WTC11 (cell line): ENCODE measurements at regions not wholly inside any gene's neighbourhood (a gene's known extent, or its start where the extent isn't known, plus 50 kb on each side); places are given as distances from the start of the nearest gene placed in this dataset.

Experiments
- ATAC-seq: fragments of 200-7000 bp; cut with Tn5 transposase; 2 replicates; pipeline ENCODE4 v1.10.0; 2021; ENCODE audit warnings: mild to moderate bottlenecking, moderate library complexity
- CTCF ChIA-PET: fragments of 300-600 bp; sonication (Branson Sonifier 250); formaldehyde crosslinking; loops from one replicate; lab custom pipeline; 2021; ENCODE audit warnings: antibody characterized with exemption; lab: Charles Lee
- POLR2A ChIA-PET: fragments of 350-600 bp; sonication (Branson Sonifier 250); formaldehyde crosslinking; loops from one replicate; lab custom pipeline; 2021; ENCODE audit warnings: antibody characterized with exemption; lab: Charles Lee
- DNase-seq: peaks from one replicate; pipeline ENCODE4 v3.0.0; 2021; ENCODE audit warnings: low spot score
- H3K27ac Mint-ChIP-seq: 2 replicates; pipeline ENCODE4 v1.8.0; 2021; ENCODE audit warnings: mixed read lengths
- H3K27me3 Mint-ChIP-seq: 2 replicates; pipeline ENCODE4 v1.8.0; 2021; ENCODE audit warnings: low read depth, mild to moderate bottlenecking, moderate library complexity, mixed read lengths
- H3K36me3 Mint-ChIP-seq: 2 replicates; pipeline ENCODE4 v1.8.0; 2021; ENCODE audit warnings: mixed read lengths
- H3K4me1 Mint-ChIP-seq: 2 replicates; pipeline ENCODE4 v1.8.0; 2022; ENCODE audit warnings: mixed read lengths
- H3K4me3 Mint-ChIP-seq: 2 replicates; pipeline ENCODE4 v1.8.0; 2021; ENCODE audit warnings: mild to moderate bottlenecking, moderate library complexity, mixed read lengths
- H3K9me3 Mint-ChIP-seq: 2 replicates; pipeline ENCODE4 v1.8.0; 2021; ENCODE audit warnings: mixed read lengths
- ESRRA ChIP-seq: sonication (generic); formaldehyde crosslinking; IDR thresholded peaks from 2 replicates; pipeline ENCODE4 v1.8.1; 2022; ENCODE audit warnings: mild to moderate bottlenecking, missing genetic modification reagents, borderline replicate concordance
- FOXK1 ChIP-seq: sonication (generic); formaldehyde crosslinking; IDR thresholded peaks from 2 replicates; pipeline ENCODE4 v1.8.0; 2022; ENCODE audit warnings: mild to moderate bottlenecking, moderate library complexity, missing genetic modification reagents
- GABPB1 ChIP-seq: sonication (generic); formaldehyde crosslinking; IDR thresholded peaks from 2 replicates; pipeline ENCODE4 v1.8.1; 2023; ENCODE audit warnings: mild to moderate bottlenecking, missing genetic modification reagents
- MXD4 ChIP-seq: fragments of 250-450 bp; sonication (Bioruptor Pico); IDR thresholded peaks from 2 replicates; pipeline ENCODE4 v1.8.0; 2021; ENCODE audit warnings: mild to moderate bottlenecking, moderate library complexity, borderline replicate concordance
- MYBL2 ChIP-seq: sonication (generic); formaldehyde crosslinking; IDR thresholded peaks from 2 replicates; pipeline ENCODE4 v1.8.1; 2023; ENCODE audit warnings: mild to moderate bottlenecking, moderate library complexity, missing genetic modification reagents
- NFE2L1 ChIP-seq: sonication (generic); formaldehyde crosslinking; IDR thresholded peaks from 2 replicates; pipeline ENCODE4 v1.8.1; 2023; ENCODE audit warnings: missing genetic modification reagents
- SMAD4 ChIP-seq: sonication (generic); formaldehyde crosslinking; IDR thresholded peaks from 2 replicates; pipeline ENCODE4 v1.8.0; 2022; ENCODE audit warnings: mild to moderate bottlenecking, missing genetic modification reagents
- ZNF416 ChIP-seq: fragments of 250-450 bp; sonication (Bioruptor Pico); IDR thresholded peaks from 2 replicates; pipeline ENCODE4 v1.9.0; 2021; ENCODE audit warnings: mild to moderate bottlenecking, inconsistent platforms
- TF ChIP-seq, protein P1 (sequence below): sonication (generic); formaldehyde crosslinking; IDR thresholded peaks from 2 replicates; pipeline ENCODE4 v1.8.1; 2022; ENCODE audit warnings: low read depth, missing genetic modification reagents, borderline replicate concordance
- TF ChIP-seq, protein P2 (sequence below): sonication (generic); formaldehyde crosslinking; IDR thresholded peaks from 2 replicates; pipeline ENCODE4 v1.8.1; 2023; ENCODE audit warnings: mild to moderate bottlenecking, missing genetic modification reagents
- TF ChIP-seq, protein P3 (sequence below): sonication (generic); formaldehyde crosslinking; IDR thresholded peaks from 2 replicates; pipeline ENCODE4 v1.8.0; 2023; ENCODE audit warnings: missing genetic modification reagents, mild to moderate bottlenecking, borderline replicate concordance
- TF ChIP-seq, protein P4 (sequence below): sonication (generic); formaldehyde crosslinking; IDR thresholded peaks from 2 replicates; pipeline ENCODE4 v1.8.0; 2022; ENCODE audit warnings: mild to moderate bottlenecking, missing genetic modification reagents
- TF ChIP-seq, protein P5 (sequence below): fragments of 250-450 bp; sonication (Bioruptor Pico); IDR thresholded peaks from 2 replicates; pipeline ENCODE4 v1.9.0; 2021; ENCODE audit warnings: mild to moderate bottlenecking, borderline replicate concordance
- TF ChIP-seq, protein P6 (sequence below): sonication (generic); formaldehyde crosslinking; IDR thresholded peaks from 2 replicates; pipeline ENCODE4 v1.8.1; 2022; ENCODE audit warnings: mild to moderate bottlenecking, missing genetic modification reagents, moderate library complexity, borderline replicate concordance
- TF ChIP-seq, protein P7 (sequence below): sonication (generic); formaldehyde crosslinking; IDR thresholded peaks from 2 replicates; pipeline ENCODE4 v1.8.0; 2023; ENCODE audit warnings: missing genetic modification reagents
- TF ChIP-seq, protein P8 (sequence below): sonication (generic); formaldehyde crosslinking; IDR thresholded peaks from 2 replicates; pipeline ENCODE4 v1.8.0; 2022; ENCODE audit warnings: mild to moderate bottlenecking, missing genetic modification reagents

DNA sequence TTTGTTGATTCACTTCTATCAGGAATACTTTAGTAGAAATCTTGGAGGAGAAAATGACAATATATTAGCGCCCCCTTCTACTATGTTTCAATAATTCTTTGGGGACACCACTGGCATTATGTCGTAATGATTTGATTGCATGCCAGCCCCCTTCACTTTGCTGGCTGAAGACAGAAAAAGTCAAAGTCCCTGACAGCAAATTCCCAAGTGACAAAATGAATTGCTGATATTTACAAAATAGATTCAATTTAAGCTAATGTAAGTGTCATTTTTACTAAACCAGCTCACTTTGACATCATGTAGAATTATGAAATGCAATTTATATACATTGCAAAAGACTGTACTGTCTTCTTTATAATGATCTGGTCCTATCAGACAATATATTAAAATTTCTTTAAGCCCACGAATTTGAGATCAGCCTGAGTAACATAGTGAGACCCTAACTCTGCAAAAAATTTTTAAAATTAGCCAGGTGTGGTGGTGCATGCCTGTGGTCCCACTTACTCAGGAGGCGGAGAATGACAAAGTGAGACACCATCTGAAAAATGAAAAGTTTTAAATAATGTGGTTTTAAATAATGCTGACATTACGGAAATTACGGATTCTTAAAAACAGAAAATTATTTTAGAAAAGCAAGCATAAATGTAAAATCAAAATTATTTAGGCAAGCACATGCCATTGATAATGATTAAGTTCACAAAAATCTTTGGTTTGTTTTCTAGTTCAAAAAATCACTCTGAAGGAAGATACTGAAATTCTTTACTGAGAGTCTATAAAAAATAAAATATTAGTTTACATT is 520.1 kb upstream of the PKDCC start:
- Mint-ChIP-seq H3K4me3 (no peak overlapping the region), H3K4me1 (peaks cover 9% of the 10 kb centered on the region), H3K27ac (no peak overlapping the region)
- TF ChIP-seq, protein P1, sequence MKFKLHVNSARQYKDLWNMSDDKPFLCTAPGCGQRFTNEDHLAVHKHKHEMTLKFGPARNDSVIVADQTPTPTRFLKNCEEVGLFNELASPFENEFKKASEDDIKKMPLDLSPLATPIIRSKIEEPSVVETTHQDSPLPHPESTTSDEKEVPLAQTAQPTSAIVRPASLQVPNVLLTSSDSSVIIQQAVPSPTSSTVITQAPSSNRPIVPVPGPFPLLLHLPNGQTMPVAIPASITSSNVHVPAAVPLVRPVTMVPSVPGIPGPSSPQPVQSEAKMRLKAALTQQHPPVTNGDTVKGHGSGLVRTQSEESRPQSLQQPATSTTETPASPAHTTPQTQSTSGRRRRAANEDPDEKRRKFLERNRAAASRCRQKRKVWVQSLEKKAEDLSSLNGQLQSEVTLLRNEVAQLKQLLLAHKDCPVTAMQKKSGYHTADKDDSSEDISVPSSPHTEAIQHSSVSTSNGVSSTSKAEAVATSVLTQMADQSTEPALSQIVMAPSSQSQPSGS (CRISPR knock-in tag) = no peak
- TF ChIP-seq, protein P2, sequence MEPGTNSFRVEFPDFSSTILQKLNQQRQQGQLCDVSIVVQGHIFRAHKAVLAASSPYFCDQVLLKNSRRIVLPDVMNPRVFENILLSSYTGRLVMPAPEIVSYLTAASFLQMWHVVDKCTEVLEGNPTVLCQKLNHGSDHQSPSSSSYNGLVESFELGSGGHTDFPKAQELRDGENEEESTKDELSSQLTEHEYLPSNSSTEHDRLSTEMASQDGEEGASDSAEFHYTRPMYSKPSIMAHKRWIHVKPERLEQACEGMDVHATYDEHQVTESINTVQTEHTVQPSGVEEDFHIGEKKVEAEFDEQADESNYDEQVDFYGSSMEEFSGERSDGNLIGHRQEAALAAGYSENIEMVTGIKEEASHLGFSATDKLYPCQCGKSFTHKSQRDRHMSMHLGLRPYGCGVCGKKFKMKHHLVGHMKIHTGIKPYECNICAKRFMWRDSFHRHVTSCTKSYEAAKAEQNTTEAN (CRISPR knock-in tag) = no peak
- TF ChIP-seq, protein P3, sequence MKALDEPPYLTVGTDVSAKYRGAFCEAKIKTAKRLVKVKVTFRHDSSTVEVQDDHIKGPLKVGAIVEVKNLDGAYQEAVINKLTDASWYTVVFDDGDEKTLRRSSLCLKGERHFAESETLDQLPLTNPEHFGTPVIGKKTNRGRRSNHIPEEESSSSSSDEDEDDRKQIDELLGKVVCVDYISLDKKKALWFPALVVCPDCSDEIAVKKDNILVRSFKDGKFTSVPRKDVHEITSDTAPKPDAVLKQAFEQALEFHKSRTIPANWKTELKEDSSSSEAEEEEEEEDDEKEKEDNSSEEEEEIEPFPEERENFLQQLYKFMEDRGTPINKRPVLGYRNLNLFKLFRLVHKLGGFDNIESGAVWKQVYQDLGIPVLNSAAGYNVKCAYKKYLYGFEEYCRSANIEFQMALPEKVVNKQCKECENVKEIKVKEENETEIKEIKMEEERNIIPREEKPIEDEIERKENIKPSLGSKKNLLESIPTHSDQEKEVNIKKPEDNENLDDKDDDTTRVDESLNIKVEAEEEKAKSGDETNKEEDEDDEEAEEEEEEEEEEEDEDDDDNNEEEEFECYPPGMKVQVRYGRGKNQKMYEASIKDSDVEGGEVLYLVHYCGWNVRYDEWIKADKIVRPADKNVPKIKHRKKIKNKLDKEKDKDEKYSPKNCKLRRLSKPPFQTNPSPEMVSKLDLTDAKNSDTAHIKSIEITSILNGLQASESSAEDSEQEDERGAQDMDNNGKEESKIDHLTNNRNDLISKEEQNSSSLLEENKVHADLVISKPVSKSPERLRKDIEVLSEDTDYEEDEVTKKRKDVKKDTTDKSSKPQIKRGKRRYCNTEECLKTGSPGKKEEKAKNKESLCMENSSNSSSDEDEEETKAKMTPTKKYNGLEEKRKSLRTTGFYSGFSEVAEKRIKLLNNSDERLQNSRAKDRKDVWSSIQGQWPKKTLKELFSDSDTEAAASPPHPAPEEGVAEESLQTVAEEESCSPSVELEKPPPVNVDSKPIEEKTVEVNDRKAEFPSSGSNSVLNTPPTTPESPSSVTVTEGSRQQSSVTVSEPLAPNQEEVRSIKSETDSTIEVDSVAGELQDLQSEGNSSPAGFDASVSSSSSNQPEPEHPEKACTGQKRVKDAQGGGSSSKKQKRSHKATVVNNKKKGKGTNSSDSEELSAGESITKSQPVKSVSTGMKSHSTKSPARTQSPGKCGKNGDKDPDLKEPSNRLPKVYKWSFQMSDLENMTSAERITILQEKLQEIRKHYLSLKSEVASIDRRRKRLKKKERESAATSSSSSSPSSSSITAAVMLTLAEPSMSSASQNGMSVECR (CRISPR knock-in tag) = no peak
- TF ChIP-seq MYBL2 (CRISPR knock-in tag) = no peak
- no peak for TF ChIP-seq ZNF416
- TF ChIP-seq, protein P4, sequence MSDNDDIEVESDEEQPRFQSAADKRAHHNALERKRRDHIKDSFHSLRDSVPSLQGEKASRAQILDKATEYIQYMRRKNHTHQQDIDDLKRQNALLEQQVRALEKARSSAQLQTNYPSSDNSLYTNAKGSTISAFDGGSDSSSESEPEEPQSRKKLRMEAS (CRISPR knock-in tag) = no peak
- TF ChIP-seq NFE2L1 (CRISPR knock-in tag) = no peak
- TF ChIP-seq, all 79 proteins: peak for 0
- no peaks in the 10 kb centered on the region for H3K36me3 Mint-ChIP-seq
- ChIA-PET POLR2A (no interaction called here), CTCF (no interaction called here)
- ATAC-seq = no peak
- no peak for DNase-seq
- H3K9me3 Mint-ChIP-seq = peaks cover 11% of the 10 kb centered on the region
- no peaks in the 10 kb centered on the region for H3K27me3 Mint-ChIP-seq

DNA sequence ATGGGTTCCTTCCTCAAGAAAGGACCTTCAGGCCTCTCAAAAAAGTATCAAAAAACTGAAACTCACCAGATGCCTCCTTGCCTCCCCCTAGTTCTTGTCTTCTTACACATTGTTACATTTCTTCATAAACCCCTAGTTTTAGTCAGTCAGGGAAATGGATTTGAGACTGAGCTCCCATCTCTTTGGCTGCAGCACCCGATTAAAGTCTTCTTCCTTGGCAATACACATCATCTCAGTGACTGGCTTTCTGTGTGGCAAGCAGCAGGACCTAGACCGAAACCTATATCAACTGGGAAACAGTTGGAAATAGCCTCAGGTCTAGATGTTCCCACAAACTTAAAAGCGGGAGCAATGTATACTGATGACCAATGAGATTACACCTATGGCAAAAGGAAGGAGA is 512.2 kb upstream of the PKDCC start:
- no peak for ATAC-seq
- no peak overlapping the region for H3K27ac Mint-ChIP-seq
- CTCF ChIA-PET = interaction anchor here (0.8 kb wide), 1 partner anchor 10 kb away, joined by 3 read pairs; no protein-coding TSS in a partner anchor
- H3K36me3 Mint-ChIP-seq = peaks cover 10% of the 10 kb centered on the region
- H3K27me3 Mint-ChIP-seq = no peaks in the 10 kb centered on the region
- TF ChIP-seq GABPB1 (CRISPR knock-in tag) (no peak), SMAD4 (no peak), ESRRA (no peak), MXD4 (CRISPR knock-in tag) (no peak), FOXK1 (CRISPR knock-in tag) (no peak)
- TF ChIP-seq, protein P5, sequence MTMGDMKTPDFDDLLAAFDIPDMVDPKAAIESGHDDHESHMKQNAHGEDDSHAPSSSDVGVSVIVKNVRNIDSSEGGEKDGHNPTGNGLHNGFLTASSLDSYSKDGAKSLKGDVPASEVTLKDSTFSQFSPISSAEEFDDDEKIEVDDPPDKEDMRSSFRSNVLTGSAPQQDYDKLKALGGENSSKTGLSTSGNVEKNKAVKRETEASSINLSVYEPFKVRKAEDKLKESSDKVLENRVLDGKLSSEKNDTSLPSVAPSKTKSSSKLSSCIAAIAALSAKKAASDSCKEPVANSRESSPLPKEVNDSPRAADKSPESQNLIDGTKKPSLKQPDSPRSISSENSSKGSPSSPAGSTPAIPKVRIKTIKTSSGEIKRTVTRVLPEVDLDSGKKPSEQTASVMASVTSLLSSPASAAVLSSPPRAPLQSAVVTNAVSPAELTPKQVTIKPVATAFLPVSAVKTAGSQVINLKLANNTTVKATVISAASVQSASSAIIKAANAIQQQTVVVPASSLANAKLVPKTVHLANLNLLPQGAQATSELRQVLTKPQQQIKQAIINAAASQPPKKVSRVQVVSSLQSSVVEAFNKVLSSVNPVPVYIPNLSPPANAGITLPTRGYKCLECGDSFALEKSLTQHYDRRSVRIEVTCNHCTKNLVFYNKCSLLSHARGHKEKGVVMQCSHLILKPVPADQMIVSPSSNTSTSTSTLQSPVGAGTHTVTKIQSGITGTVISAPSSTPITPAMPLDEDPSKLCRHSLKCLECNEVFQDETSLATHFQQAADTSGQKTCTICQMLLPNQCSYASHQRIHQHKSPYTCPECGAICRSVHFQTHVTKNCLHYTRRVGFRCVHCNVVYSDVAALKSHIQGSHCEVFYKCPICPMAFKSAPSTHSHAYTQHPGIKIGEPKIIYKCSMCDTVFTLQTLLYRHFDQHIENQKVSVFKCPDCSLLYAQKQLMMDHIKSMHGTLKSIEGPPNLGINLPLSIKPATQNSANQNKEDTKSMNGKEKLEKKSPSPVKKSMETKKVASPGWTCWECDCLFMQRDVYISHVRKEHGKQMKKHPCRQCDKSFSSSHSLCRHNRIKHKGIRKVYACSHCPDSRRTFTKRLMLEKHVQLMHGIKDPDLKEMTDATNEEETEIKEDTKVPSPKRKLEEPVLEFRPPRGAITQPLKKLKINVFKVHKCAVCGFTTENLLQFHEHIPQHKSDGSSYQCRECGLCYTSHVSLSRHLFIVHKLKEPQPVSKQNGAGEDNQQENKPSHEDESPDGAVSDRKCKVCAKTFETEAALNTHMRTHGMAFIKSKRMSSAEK (CRISPR knock-in tag) = no peak
- TF ChIP-seq, protein P6, sequence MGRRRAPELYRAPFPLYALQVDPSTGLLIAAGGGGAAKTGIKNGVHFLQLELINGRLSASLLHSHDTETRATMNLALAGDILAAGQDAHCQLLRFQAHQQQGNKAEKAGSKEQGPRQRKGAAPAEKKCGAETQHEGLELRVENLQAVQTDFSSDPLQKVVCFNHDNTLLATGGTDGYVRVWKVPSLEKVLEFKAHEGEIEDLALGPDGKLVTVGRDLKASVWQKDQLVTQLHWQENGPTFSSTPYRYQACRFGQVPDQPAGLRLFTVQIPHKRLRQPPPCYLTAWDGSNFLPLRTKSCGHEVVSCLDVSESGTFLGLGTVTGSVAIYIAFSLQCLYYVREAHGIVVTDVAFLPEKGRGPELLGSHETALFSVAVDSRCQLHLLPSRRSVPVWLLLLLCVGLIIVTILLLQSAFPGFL (CRISPR knock-in tag) = no peak
- TF ChIP-seq, protein P7, sequence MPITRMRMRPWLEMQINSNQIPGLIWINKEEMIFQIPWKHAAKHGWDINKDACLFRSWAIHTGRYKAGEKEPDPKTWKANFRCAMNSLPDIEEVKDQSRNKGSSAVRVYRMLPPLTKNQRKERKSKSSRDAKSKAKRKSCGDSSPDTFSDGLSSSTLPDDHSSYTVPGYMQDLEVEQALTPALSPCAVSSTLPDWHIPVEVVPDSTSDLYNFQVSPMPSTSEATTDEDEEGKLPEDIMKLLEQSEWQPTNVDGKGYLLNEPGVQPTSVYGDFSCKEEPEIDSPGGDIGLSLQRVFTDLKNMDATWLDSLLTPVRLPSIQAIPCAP (CRISPR knock-in tag) = no peak
- TF ChIP-seq, protein P1 (CRISPR knock-in tag) = no peak
- TF ChIP-seq, protein P8, sequence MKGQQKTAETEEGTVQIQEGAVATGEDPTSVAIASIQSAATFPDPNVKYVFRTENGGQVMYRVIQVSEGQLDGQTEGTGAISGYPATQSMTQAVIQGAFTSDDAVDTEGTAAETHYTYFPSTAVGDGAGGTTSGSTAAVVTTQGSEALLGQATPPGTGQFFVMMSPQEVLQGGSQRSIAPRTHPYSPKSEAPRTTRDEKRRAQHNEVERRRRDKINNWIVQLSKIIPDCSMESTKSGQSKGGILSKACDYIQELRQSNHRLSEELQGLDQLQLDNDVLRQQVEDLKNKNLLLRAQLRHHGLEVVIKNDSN (CRISPR knock-in tag) = no peak
- no peak overlapping the region for H3K4me3 Mint-ChIP-seq
- peaks cover 28% of the 10 kb centered on the region for H3K9me3 Mint-ChIP-seq
- no peaks in the 10 kb centered on the region for H3K4me1 Mint-ChIP-seq
- DNase-seq = no peak
- POLR2A ChIA-PET = no interaction called here
